DMS79 (cell line): ENCODE measurements at regions not wholly inside any gene's neighbourhood (a gene's known extent, or its start where the extent isn't known, plus 50 kb on each side); places are given as distances from the start of the nearest gene placed in this dataset.

ENCODE experiments used
- DNase-seq: peaks from one replicate; lab custom pipeline; 2025; lab: John Stamatoyannopoulos, UW

- no peak for DNase-seq
These were observed 109.9 kb upstream of the ID2 start for GRCh38 chr2:8571792-8572499.

GRCh38 chr2:8572712-8573233, 109.1 kb upstream of the ID2 start:
- no peak for DNase-seq

GRCh38 chr2:8573234-8573941, 108.5 kb upstream of the ID2 start:
- DNase-seq = no peak

GRCh38 chr2:8573942-8574195, 108.0 kb upstream of the ID2 start:
- no peak for DNase-seq

GRCh38 chr2:8574196-8575037, 107.4 kb upstream of the ID2 start:
- DNase-seq = no peak

- no peak for DNase-seq
These were observed 106.6 kb upstream of the ID2 start for GRCh38 chr2:8575038-8575833.

- no peak for DNase-seq
These were observed 105.9 kb upstream of the ID2 start for GRCh38 chr2:8575834-8576423.

- DNase-seq = no peak
These were observed 105.2 kb upstream of the ID2 start for GRCh38 chr2:8576525-8577167.

- DNase-seq = no peak
These were observed 104.3 kb upstream of the ID2 start for GRCh38 chr2:8577573-8577972.

GRCh38 chr2:8578335-8579244, 103.3 kb upstream of the ID2 start:
- no peak for DNase-seq

GRCh38 chr2:8579485-8580085, 102.3 kb upstream of the ID2 start:
- DNase-seq = no peak

GRCh38 chr2:8580316-8581233, 101.3 kb upstream of the ID2 start:
- DNase-seq = no peak

GRCh38 chr2:8581234-8581561, 100.7 kb upstream of the ID2 start:
- no peak for DNase-seq

- DNase-seq = no peak
These were observed 100.2 kb upstream of the ID2 start for GRCh38 chr2:8581601-8582041.

GRCh38 chr2:8582191-8582590, 99.7 kb upstream of the ID2 start:
- no peak for DNase-seq

GRCh38 chr2:8582651-8583399, 99.0 kb upstream of the ID2 start:
- no peak for DNase-seq

GRCh38 chr2:8583400-8584173, 98.3 kb upstream of the ID2 start:
- DNase-seq = no peak
